ENCODE measurements at regions not wholly inside any gene's neighbourhood (a gene's known extent, or its start where the extent isn't known, plus 50 kb on each side); places are given as distances from the start of the nearest gene placed in this dataset.
"Not testable (repeated sequence)": the region's sequence is repeated elsewhere in the genome, so short reads cannot be mapped to it uniquely, and the experiment has no call there.

DNA sequence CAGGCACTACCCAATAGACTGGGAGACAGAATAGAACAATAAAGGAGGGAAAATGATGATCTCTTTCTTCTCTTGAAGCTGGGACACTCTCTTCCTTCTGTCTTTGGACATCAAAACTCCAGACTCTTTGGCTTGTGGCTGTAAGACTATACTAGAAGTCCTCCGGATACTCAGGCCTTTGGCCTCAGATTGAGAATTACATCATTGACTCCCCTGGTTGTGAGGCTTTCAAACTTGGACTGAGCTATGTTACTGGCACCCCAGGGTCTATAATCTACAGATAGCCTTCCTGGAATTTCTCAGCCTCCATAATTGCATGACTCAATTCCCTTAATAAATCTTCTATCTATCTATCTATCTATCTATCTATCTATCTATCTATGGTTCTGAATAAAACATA lies 294.2 kb upstream of the CT83 start:
- WGBS, 2 donors, result 76 to 81% methylated on average over 1 of the region's 1 CpG
- H3K27me3 ChIP-seq, result no peaks in the 10 kb centered on the region
- intact Hi-C loops (cut with DNase I), result no loop called here
- no peak for DNase-seq
- no peaks in the 10 kb centered on the region for H3K36me3 ChIP-seq
- H3K9me3 ChIP-seq, result no peaks in the 10 kb centered on the region
- no peaks in the 10 kb centered on the region for H3K4me1 ChIP-seq
- H3K4me3 ChIP-seq, result no peak overlapping the region
- H3K27ac ChIP-seq, result no peak overlapping the region
- TF ChIP-seq POLR2A (IDR thresholded peaks at IDR 0.05), result no peak
- TF ChIP-seq POLR2AphosphoS5 (IDR thresholded peaks at IDR 0.05), result no peak
- no peak for TF ChIP-seq EP300 (IDR thresholded peaks at IDR 0.05)
- TF ChIP-seq, protein P1, sequence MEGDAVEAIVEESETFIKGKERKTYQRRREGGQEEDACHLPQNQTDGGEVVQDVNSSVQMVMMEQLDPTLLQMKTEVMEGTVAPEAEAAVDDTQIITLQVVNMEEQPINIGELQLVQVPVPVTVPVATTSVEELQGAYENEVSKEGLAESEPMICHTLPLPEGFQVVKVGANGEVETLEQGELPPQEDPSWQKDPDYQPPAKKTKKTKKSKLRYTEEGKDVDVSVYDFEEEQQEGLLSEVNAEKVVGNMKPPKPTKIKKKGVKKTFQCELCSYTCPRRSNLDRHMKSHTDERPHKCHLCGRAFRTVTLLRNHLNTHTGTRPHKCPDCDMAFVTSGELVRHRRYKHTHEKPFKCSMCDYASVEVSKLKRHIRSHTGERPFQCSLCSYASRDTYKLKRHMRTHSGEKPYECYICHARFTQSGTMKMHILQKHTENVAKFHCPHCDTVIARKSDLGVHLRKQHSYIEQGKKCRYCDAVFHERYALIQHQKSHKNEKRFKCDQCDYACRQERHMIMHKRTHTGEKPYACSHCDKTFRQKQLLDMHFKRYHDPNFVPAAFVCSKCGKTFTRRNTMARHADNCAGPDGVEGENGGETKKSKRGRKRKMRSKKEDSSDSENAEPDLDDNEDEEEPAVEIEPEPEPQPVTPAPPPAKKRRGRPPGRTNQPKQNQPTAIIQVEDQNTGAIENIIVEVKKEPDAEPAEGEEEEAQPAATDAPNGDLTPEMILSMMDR (IDR thresholded peaks at IDR 0.05), result no peak

- Histone ChIP-seq H3K9me3 (no peaks in the 10 kb centered on the region), H3K36me3 (no peaks in the 10 kb centered on the region)
- no peak for DNase-seq
Measured at GRCh38 chrX:116749943-116750342, 287.2 kb upstream of the CT83 start.

DNA sequence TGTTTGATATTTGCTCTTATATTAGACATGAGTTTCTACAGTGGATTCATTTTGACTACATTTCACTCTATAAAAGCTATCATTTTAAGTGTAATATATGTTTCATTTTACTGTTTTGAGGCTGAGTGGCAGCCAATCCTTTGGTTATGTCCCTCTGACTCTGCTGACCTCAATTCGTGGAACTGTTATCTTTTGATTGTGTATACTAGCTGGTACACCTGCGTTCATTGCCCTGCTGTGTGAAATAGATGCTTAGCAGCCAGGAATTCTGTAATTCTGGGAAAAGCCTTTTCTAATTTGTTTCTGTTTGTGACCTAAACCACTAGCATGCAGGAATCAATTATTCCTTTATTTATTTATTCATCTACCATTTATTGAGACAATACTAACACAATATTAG lies 269.4 kb upstream of the CT83 start:
- TF ChIP-seq POLR2AphosphoS5 (IDR thresholded peaks at IDR 0.05), result no peak
- TF ChIP-seq, protein P1 (IDR thresholded peaks at IDR 0.05), result no peak
- no peak for TF ChIP-seq POLR2A (IDR thresholded peaks at IDR 0.05)
- TF ChIP-seq EP300 (IDR thresholded peaks at IDR 0.05), result no peak
- WGBS, 2 donors, result 20 to 59% methylated on average over 2 of the region's 2 CpGs
- Histone ChIP-seq H3K4me1 (no peaks in the 10 kb centered on the region), H3K36me3 (no peaks in the 10 kb centered on the region), H3K9me3 (no peaks in the 10 kb centered on the region), H3K4me3 (no peak overlapping the region), H3K27me3 (no peaks in the 10 kb centered on the region), H3K27ac (no peak overlapping the region)
- no peak for DNase-seq
- intact Hi-C loops (cut with DNase I), result no loop called here

More at GRCh38 chrX:116749943-116750342, 287.2 kb upstream of the CT83 start:
- intact Hi-C loops (cut with DNase I), result no loop called here
- whole genome bisulfite sequencing, 2 donors, result 80% methylated on average over 3 of the region's 3 CpGs
- TF ChIP-seq POLR2A (IDR thresholded peaks at IDR 0.05) (no peak), EP300 (IDR thresholded peaks at IDR 0.05) (no peak), POLR2AphosphoS5 (IDR thresholded peaks at IDR 0.05) (no peak)
- TF ChIP-seq, protein P1 (IDR thresholded peaks at IDR 0.05), result no peak
- Histone ChIP-seq H3K4me1 (no peaks in the 10 kb centered on the region), H3K27ac (no peak overlapping the region), H3K27me3 (no peaks in the 10 kb centered on the region), H3K4me3 (no peak overlapping the region)

- DNase-seq, result no peak
- no peak overlapping the region for H3K27ac ChIP-seq
- no peak overlapping the region for H3K4me3 ChIP-seq
- H3K9me3 ChIP-seq, result no peaks in the 10 kb centered on the region
- no peaks in the 10 kb centered on the region for H3K36me3 ChIP-seq
- TF ChIP-seq EP300 (IDR thresholded peaks at IDR 0.05) (no peak), POLR2A (IDR thresholded peaks at IDR 0.05) (no peak), POLR2AphosphoS5 (IDR thresholded peaks at IDR 0.05) (no peak)
- TF ChIP-seq, protein P1 (IDR thresholded peaks at IDR 0.05), result no peak
- H3K27me3 ChIP-seq, result no peaks in the 10 kb centered on the region
- 91 to 93% methylated on average over 4 of the region's 4 CpGs for WGBS, 2 donors
- H3K4me1 ChIP-seq, result no peaks in the 10 kb centered on the region
- intact Hi-C loops (cut with DNase I), result no loop called here
Measured at GRCh38 chrX:116726806-116727205, 264.0 kb upstream of the CT83 start.

GRCh38 chrX:116694046-116694445 lies 231.3 kb upstream of the CT83 start:
- WGBS, 2 donors, result 94% methylated on average over 19 of the region's 19 CpGs
- Histone ChIP-seq H3K27me3 (no peaks in the 10 kb centered on the region), H3K9me3 (no peaks in the 10 kb centered on the region), H3K4me1 (no peaks in the 10 kb centered on the region), H3K36me3 (no peaks in the 10 kb centered on the region), H3K27ac (no peak overlapping the region), H3K4me3 (no peak overlapping the region)
- intact Hi-C loops (cut with DNase I), result no loop called here
- DNase-seq, result no peak
- TF ChIP-seq POLR2A (IDR thresholded peaks at IDR 0.05), result no peak
- no peak for TF ChIP-seq EP300 (IDR thresholded peaks at IDR 0.05)
- TF ChIP-seq, protein P1 (IDR thresholded peaks at IDR 0.05), result no peak
- TF ChIP-seq POLR2AphosphoS5 (IDR thresholded peaks at IDR 0.05), result no peak

DNA sequence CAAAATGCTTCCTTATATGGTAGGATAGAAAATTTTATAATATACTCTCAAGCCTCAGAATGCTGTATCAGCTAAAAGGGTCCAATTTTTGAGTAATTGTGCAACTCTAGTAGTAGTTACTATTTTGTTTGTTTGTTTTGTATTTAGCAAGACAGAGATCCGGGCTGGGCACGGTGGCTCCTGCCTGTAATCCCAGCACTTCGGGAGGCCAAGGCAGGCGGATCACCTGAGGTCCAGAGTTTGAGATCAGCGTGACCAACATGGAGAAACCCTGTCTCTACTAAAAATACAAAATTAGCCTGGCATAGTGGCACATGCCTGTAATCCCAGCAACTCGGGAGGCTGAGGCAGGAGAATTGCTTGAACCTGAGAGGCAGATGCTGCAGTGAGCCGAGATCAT lies 216.8 kb upstream of the CT83 start:
- WGBS, 2 donors, result 82 to 85% methylated on average over 7 of the region's 7 CpGs
- DNase-seq; H3K4me3 ChIP-seq; H3K27me3 ChIP-seq; H3K4me1 ChIP-seq; H3K9me3 ChIP-seq; H3K27ac ChIP-seq; intact Hi-C loops (cut with DNase I); H3K36me3 ChIP-seq: not testable (repeated sequence)
